GM12878 (cell line): ENCODE measurements at regions not wholly inside any gene's neighbourhood (a gene's known extent, or its start where the extent isn't known, plus 50 kb on each side); places are given as distances from the start of the nearest gene placed in this dataset.

Source experiments
- ATAC-seq: fragments of 200-7000 bp; cut with Tn5 transposase; 3 replicates; pipeline ENCODE4 v1.9.1; 2020; ENCODE audit warnings: mild to moderate bottlenecking, moderate library complexity
- BruUV-seq: library from RNA; stranded (reverse); fragments of 400-500 nt; replicated peaks from 2 replicates; lab custom pipeline; 2021; lab: Mats Ljungman, UMichigan
- CTCF ChIA-PET: fragments of 300-600 bp; sonication (Branson Sonifier 250); formaldehyde crosslinking; extraction: SDS; loops from one replicate; lab custom pipeline; 2021; ENCODE audit warnings: inconsistent platforms; lab: Yijun Ruan, JAX
- POLR2A ChIA-PET: fragments of 350-600 bp; formaldehyde crosslinking; extraction: SDS; loops from one replicate; lab custom pipeline; 2021; ENCODE audit warnings: inconsistent platforms; lab: Charles Lee
- RAD21 ChIA-PET: fragments of 300-600 bp; sonication (Branson Sonifier 250); formaldehyde crosslinking; loops from one replicate; lab custom pipeline; 2023; ENCODE audit warnings: antibody characterized with exemption; ENCODE audit not compliant: unreplicated experiment; lab: Charles Lee
- SMC1A ChIA-PET: fragments of 300-600 bp; sonication (Branson Sonifier 250); formaldehyde crosslinking; loops from one replicate; lab custom pipeline; 2023; ENCODE audit not compliant: unreplicated experiment, uncharacterized antibody; lab: Charles Lee
- DNase-seq: peaks from one replicate; pipeline ENCODE4 v3.0.0-alpha.2; 2011; ENCODE audit warnings: low read depth, low spot score
- FAIRE-seq: peaks from 3 replicates; lab custom pipeline; 2011; peaks lifted over from hg19 to GRCh38; lab: Jason Lieb, UNC
- H2AFZ ChIP-seq: 2 replicates; pipeline ENCODE4 v1.6.0; 2011; ENCODE audit warnings: low read depth, low read length, control low read depth; ENCODE audit not compliant: control insufficient read depth
- H3K27ac ChIP-seq: 2 replicates; pipeline ENCODE4 v1.5.1; 2011; ENCODE audit warnings: control low read depth; ENCODE audit not compliant: control insufficient read depth, insufficient read depth
- H3K27me3 ChIP-seq, 2 experiments: replicated peaks in 1 of 2; 2 replicates each; pipeline versions ENCODE4 v1.6.0 to v1.6.1; 2011; ENCODE audit warnings: low read length in 1 of 2; ENCODE audit not compliant: control insufficient read depth in 2 of 2, insufficient read depth in 2 of 2
- H3K36me3 ChIP-seq, 2 experiments: 2 replicates each; pipeline ENCODE4 v1.5.1; 2011; ENCODE audit warnings: low read length in 1 of 2; ENCODE audit not compliant: control insufficient read depth in 2 of 2, insufficient read depth in 2 of 2
- H3K4me1 ChIP-seq: 2 replicates; pipeline ENCODE4 v1.6.1; 2011; ENCODE audit warnings: mild to moderate bottlenecking, low read length, moderate library complexity, mixed read lengths; ENCODE audit not compliant: control insufficient read depth, insufficient read depth
- H3K4me2 ChIP-seq: 2 replicates; pipeline ENCODE4 v1.6.0; 2011; ENCODE audit warnings: control low read depth; ENCODE audit not compliant: control insufficient read depth, insufficient read depth
- H3K4me3 ChIP-seq: fragments of 200-600 bp; sonication (generic); 2 replicates; pipeline ENCODE4 v1.5.1; 2016
- H3K79me2 ChIP-seq: 2 replicates; pipeline ENCODE4 v1.6.0; 2011; ENCODE audit warnings: low read length; ENCODE audit not compliant: control insufficient read depth, insufficient read depth
- H3K9ac ChIP-seq: 2 replicates; pipeline ENCODE4 v1.8.0; 2011; ENCODE audit warnings: low read length, control low read depth, mixed read lengths; ENCODE audit not compliant: control insufficient read depth, insufficient read depth
- H3K9me3 ChIP-seq: replicated peaks from 3 replicates; pipeline ENCODE4 v1.5.1; 2011; ENCODE audit warnings: mild to moderate bottlenecking, low read length; ENCODE audit not compliant: control insufficient read depth, insufficient read depth
- H4K20me1 ChIP-seq: 2 replicates; pipeline ENCODE4 v1.6.0; 2011; ENCODE audit not compliant: control insufficient read depth, insufficient read depth
- ATF7 ChIP-seq: fragments of 450-650 bp; IDR thresholded peaks from 2 replicates; pipeline ENCODE4 v1.6.1; 2016; ENCODE audit warnings: low read depth, mild to moderate bottlenecking
- CBX3 ChIP-seq: fragments of 200-600 bp; sonication (generic); IDR thresholded peaks from 2 replicates; pipeline ENCODE4 v1.6.1; 2016; ENCODE audit warnings: low read depth, borderline replicate concordance
- GATAD2B ChIP-seq: fragments of 450-650 bp; conservative IDR thresholded peaks from 2 replicates; pipeline ENCODE4 v1.6.1; 2017; ENCODE audit warnings: low read depth, mild to moderate bottlenecking, moderate library complexity
- LARP7 ChIP-seq: fragments of 450-650 bp; IDR thresholded peaks from 2 replicates; pipeline ENCODE4 v1.6.1; 2017; ENCODE audit warnings: mild to moderate bottlenecking
- MYB ChIP-seq: fragments of 150-350 bp; IDR thresholded peaks from 2 replicates; pipeline ENCODE4 v1.6.1; 2014; ENCODE audit warnings: mild to moderate bottlenecking, low read depth, low read length, borderline replicate concordance
- RAD51 ChIP-seq: fragments of 450-650 bp; IDR thresholded peaks from 2 replicates; pipeline ENCODE4 v1.6.1; 2016; ENCODE audit warnings: moderate library complexity, mild to moderate bottlenecking, inconsistent platforms
- RUNX3 ChIP-seq: IDR thresholded peaks from 2 replicates; pipeline ENCODE4 v1.6.1; 2012; ENCODE audit warnings: low read length, inconsistent platforms
- SPI1 ChIP-seq: IDR thresholded peaks from 2 replicates; pipeline ENCODE4 v1.6.1; 2011; ENCODE audit warnings: low read depth, mild to moderate bottlenecking, low read length, moderate library complexity, borderline replicate concordance; ENCODE audit not compliant: insufficient read depth
- TBL1XR1 ChIP-seq: IDR thresholded peaks from 2 replicates; pipeline ENCODE4 v1.6.1; 2012; ENCODE audit warnings: low read depth, low read length, improper control_type of control experiment
- TCF12 ChIP-seq: IDR thresholded peaks from 2 replicates; pipeline ENCODE4 v1.6.1; 2011; ENCODE audit warnings: low read depth, mild to moderate bottlenecking, low read length
- ZNF274 ChIP-seq: IDR thresholded peaks from one replicate; pipeline ENCODE4 v1.8.0; 2011; ENCODE audit not compliant: insufficient read length, insufficient read depth
- ZSCAN29 ChIP-seq: fragments of 450-650 bp; IDR thresholded peaks from 2 replicates; pipeline ENCODE4 v1.6.1; 2017; ENCODE audit warnings: mild to moderate bottlenecking, moderate library complexity
- WGBS: methylation state at CpG from one replicate; pipeline ENCODE4 v1.1.6; 2016; ENCODE audit warnings: low lambda C conversion rate; ENCODE audit not compliant: insufficient replicate concordance, insufficient coverage; ENCODE audit errors: missing lambda C conversion rate; 5-methylcytosine and 5-hydroxymethylcytosine counted together
- in situ Hi-C: fragments of 300-500 bp; cut with MboI; formaldehyde crosslinking; loops from 9 replicates; pipeline ENCODE4 v1.14.3; 2018; ENCODE audit warnings: mixed read lengths
- intact Hi-C: fragments of 100-400 bp; cut with micrococcal nuclease; formaldehyde crosslinking; loops from one replicate; pipeline ENCODE4 v1.14.2; 2022; ENCODE audit not compliant: unreplicated experiment
- TF ChIP-seq, protein P1 (sequence below): IDR thresholded peaks from 2 replicates; pipeline ENCODE4 v1.6.1; 2012; ENCODE audit warnings: low read length, inconsistent platforms

DNA sequence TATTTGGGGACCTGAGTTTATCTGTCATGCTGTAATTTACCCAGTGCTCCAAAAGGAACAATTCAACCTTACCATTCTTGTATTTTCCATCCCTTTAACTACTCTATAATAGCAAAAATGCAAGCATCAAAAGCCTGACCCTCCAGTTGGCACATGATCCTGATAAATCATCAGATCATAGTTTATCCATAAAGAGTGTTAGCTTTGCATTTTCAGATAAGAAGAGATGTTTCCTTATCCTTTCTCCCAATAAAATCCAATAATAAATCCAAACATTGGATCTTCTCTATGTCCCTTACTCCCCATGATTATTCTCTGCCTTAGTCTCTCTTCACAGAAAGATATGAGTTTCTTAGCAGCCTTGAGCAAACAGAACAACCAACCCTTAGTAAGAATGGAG is 134.9 kb downstream of the FSCB start:
- RAD21 ChIA-PET = no interaction called here
- no peak for ATAC-seq

DNA sequence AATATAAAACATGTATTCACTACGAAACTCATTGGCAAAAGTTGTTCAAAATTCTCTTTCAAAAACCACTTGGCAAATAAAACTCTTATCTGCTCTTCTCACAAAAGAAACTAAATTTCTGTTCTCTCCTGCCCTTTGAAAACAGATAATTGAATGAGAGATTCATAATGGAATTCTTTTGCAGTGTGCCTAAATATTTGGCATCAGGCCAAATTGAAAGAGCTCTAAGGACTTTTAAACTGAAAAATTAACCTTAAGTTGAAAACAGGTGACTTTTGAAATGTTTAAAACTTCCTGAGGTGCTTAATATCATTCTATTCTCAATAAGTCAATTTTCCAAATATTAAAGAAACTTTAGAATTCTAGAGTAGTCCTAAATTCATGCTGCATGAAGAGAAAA is 136.4 kb downstream of the FSCB start:
- RAD21 ChIA-PET = no interaction called here
- Histone ChIP-seq H3K36me3 (no peaks in the 10 kb centered on the region), H3K4me2 (no peak overlapping the region), H3K79me2 (no peaks in the 10 kb centered on the region), H3K27ac (no peak overlapping the region), H3K9ac (no peak overlapping the region), H4K20me1 (no peaks in the 10 kb centered on the region), H3K4me1 (no peaks in the 10 kb centered on the region), H3K4me3 (no peak overlapping the region), H2AFZ (no peak overlapping the region), H3K9me3 (no peaks in the 10 kb centered on the region; the same call in 1 of the 3 replicates), H3K27me3 (no peaks in the 10 kb centered on the region)
- WGBS = 3% methylated on average over 1 of the region's 1 CpG
- ATAC-seq (no peak), DNase-seq (no peak), FAIRE-seq (no peak)
- TF ChIP-seq TCF12 (no peak), ATF7 (no peak), ZNF274 (no peak), MYB (no peak), TBL1XR1 (no peak), CBX3 (no peak), GATAD2B (no peak), LARP7 (no peak), RUNX3 (no peak), ZSCAN29 (no peak)
- TF ChIP-seq, protein P1, sequence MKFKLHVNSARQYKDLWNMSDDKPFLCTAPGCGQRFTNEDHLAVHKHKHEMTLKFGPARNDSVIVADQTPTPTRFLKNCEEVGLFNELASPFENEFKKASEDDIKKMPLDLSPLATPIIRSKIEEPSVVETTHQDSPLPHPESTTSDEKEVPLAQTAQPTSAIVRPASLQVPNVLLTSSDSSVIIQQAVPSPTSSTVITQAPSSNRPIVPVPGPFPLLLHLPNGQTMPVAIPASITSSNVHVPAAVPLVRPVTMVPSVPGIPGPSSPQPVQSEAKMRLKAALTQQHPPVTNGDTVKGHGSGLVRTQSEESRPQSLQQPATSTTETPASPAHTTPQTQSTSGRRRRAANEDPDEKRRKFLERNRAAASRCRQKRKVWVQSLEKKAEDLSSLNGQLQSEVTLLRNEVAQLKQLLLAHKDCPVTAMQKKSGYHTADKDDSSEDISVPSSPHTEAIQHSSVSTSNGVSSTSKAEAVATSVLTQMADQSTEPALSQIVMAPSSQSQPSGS = no peak
- SMC1A ChIA-PET = no interaction called here
- CTCF ChIA-PET = interaction anchor here (0.7 kb wide), 1 partner anchor 207 kb away, joined by 3 read pairs; no protein-coding TSS in a partner anchor
- in situ Hi-C loops = no loop called here
- no TSS peak for BruUV-seq
- intact Hi-C loops = no loop called here
- POLR2A ChIA-PET = no interaction called here

More for the DNA sequence above, 134.9 kb downstream of the FSCB start:
- BruUV-seq = no TSS peak
- POLR2A ChIA-PET = no interaction called here
- no peaks in the 10 kb centered on the region for H3K27me3 ChIP-seq
- CTCF ChIA-PET = no interaction called here
- H2AFZ ChIP-seq = no peak overlapping the region
- no peaks in the 10 kb centered on the region for H4K20me1 ChIP-seq
- no peaks in the 10 kb centered on the region for H3K4me1 ChIP-seq
- H3K4me2 ChIP-seq = no peak overlapping the region
- no peak for FAIRE-seq
- in situ Hi-C loops (no loop called here), intact Hi-C loops (no loop called here)
- DNase-seq = no peak
- no peaks in the 10 kb centered on the region for H3K79me2 ChIP-seq
- TF ChIP-seq SPI1 (no peak), RAD51 (no peak)
- no peaks in the 10 kb centered on the region for H3K36me3 ChIP-seq
- H3K9me3 ChIP-seq = no peaks in the 10 kb centered on the region; the same call in 1 of the 3 replicates
- H3K27ac ChIP-seq = no peak overlapping the region
- SMC1A ChIA-PET = no interaction called here
- no peak overlapping the region for H3K4me3 ChIP-seq
- no peak overlapping the region for H3K9ac ChIP-seq
